ENCODE measurements at regions not wholly inside any gene's neighbourhood (a gene's known extent, or its start where the extent isn't known, plus 50 kb on each side); places are given as distances from the start of the nearest gene placed in this dataset.

GRCh38 chr11:43242401-43242800, 69.4 kb upstream of the API5 start:
- no peak for TF ChIP-seq CTCF (IDR thresholded peaks at IDR 0.05; ENCODE audit: insufficient read depth, low read depth, low read length)
- no peak for TF ChIP-seq EZH2 (IDR thresholded peaks at IDR 0.05; ENCODE audit: insufficient read depth, low read length)
